Thymus (tissue), 11 donors: ENCODE measurements at regions not wholly inside any gene's neighbourhood (a gene's known extent, or its start where the extent isn't known, plus 50 kb on each side); places are given as distances from the start of the nearest gene placed in this dataset.

ENCODE experiments used
- DNase-seq, 9 donors: peaks; one replicate each; pipeline ENCODE4 v3.0.0-alpha.2; 2013; ENCODE audit warnings: low spot score in 9 of 9, low read depth in 6 of 9, missing footprints in 1 of 9
- H3K27ac ChIP-seq, 2 donors: one replicate each; pipeline ENCODE4 v1.5.1; 2013; ENCODE audit warnings: control low read depth in 1 of 2, low read depth in 1 of 2, low read length in 1 of 2, mild to moderate bottlenecking in 1 of 2, moderate library complexity in 1 of 2
- H3K27me3 ChIP-seq, 2 donors: one replicate each; pipeline ENCODE4 v1.5.1; 2013; ENCODE audit warnings: low read length in 1 of 2; ENCODE audit not compliant: control insufficient read depth in 2 of 2, insufficient read depth in 1 of 2
- H3K36me3 ChIP-seq, 2 donors: one replicate each; pipeline ENCODE4 v1.5.1; 2013; ENCODE audit warnings: low read length in 1 of 2, mild to moderate bottlenecking in 1 of 2, moderate library complexity in 1 of 2; ENCODE audit not compliant: control insufficient read depth in 2 of 2, insufficient read depth in 2 of 2
- H3K4me1 ChIP-seq, 2 donors: one replicate each; pipeline ENCODE4 v1.5.1; 2013; ENCODE audit warnings: low read length in 2 of 2; ENCODE audit not compliant: control insufficient read depth in 2 of 2, insufficient read depth in 2 of 2
- H3K4me3 ChIP-seq, 2 donors: one replicate each; pipeline ENCODE4 v1.5.1; 2013; ENCODE audit warnings: low read length in 2 of 2, control low read depth in 1 of 2, mild to moderate bottlenecking in 1 of 2
- H3K9me3 ChIP-seq, 2 donors: one replicate each; pipeline ENCODE4 v1.5.1; 2013; ENCODE audit warnings: low read length in 1 of 2, mild to moderate bottlenecking in 1 of 2; ENCODE audit not compliant: control insufficient read depth in 2 of 2, insufficient read depth in 1 of 2
- WGBS: extraction: QIAGEN DNeasy Blood & Tissue Kit; methylation state at CpG from one replicate; pipeline ENCODE4 v1.1.7; 2013; 5-methylcytosine and 5-hydroxymethylcytosine counted together
- donor health status: healthy.

- H3K27ac ChIP-seq = no peak overlapping the region
- H3K4me1 ChIP-seq = no peaks in the 10 kb centered on the region
- H3K36me3 ChIP-seq = no peaks in the 10 kb centered on the region
- H3K4me3 ChIP-seq = no peak overlapping the region
- DNase-seq = no peak
- no peaks in the 10 kb centered on the region for H3K27me3 ChIP-seq
- H3K9me3 ChIP-seq = no peaks in the 10 kb centered on the region
- 96% methylated on average over 3 of the region's 3 CpGs for WGBS
These were observed 1288.1 kb upstream of the MAP3K7 start for GRCh38 chr6:91874971-91875370.

- no peak for DNase-seq
- Histone ChIP-seq H3K27ac (no peak overlapping the region), H3K4me1 (no peaks in the 10 kb centered on the region), H3K4me3 (no peak overlapping the region), H3K36me3 (no peaks in the 10 kb centered on the region), H3K9me3 (no peaks in the 10 kb centered on the region), H3K27me3 (no peaks in the 10 kb centered on the region)
- 96% methylated on average over 8 of the region's 8 CpGs for WGBS
These were observed 1281.8 kb upstream of the MAP3K7 start for GRCh38 chr6:91868539-91869202.

DNA sequence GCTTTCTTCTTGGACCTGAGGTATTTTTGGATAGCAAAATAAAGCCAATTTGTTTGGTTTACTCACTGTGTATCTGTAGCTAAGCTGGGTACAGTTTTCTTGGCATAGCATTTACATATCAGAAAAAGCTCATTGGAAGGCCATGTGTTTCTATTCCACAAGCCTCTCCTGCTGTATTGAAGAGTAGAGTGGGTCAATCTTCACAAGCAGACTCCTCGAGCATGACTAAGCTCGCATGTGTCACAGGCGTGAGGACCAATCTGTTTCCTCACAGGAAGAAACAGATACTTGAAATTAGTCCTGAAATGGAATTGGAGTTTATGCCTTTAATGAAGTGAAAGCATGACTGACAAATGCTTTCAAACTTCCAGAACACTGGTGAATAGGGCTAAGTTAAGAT, 1279.0 kb upstream of the MAP3K7 start:
- no peak overlapping the region for H3K4me3 ChIP-seq
- H3K36me3 ChIP-seq = no peaks in the 10 kb centered on the region
- H3K4me1 ChIP-seq = no peaks in the 10 kb centered on the region
- no peaks in the 10 kb centered on the region for H3K9me3 ChIP-seq
- DNase-seq = no peak
- no peaks in the 10 kb centered on the region for H3K27me3 ChIP-seq
- WGBS = 70% methylated on average over 3 of the region's 3 CpGs
- H3K27ac ChIP-seq = no peak overlapping the region

DNA sequence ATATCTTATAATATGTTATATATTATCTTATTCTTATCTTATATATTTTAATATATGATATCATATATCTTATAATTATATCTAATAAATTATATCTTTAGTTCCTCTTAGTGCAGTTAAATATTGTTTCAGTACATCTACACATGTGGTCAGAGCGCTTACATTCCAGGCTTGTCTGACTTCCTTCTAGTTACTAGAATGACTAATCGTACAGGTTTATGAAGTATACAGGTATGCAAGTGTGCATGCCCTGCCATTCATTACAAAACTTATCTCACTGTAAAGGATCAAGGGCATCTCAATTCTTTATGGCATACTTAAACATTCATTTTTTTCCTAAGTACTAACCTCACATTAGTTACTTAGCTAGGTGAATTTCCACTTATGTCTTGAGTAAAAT, 1278.0 kb upstream of the MAP3K7 start:
- Histone ChIP-seq H3K4me1 (no peaks in the 10 kb centered on the region), H3K27ac (no peak overlapping the region), H3K4me3 (no peak overlapping the region), H3K36me3 (no peaks in the 10 kb centered on the region), H3K27me3 (no peaks in the 10 kb centered on the region), H3K9me3 (no peaks in the 10 kb centered on the region)
- 88% methylated on average over 2 of the region's 2 CpGs for WGBS
- no peak for DNase-seq

- no peaks in the 10 kb centered on the region for H3K36me3 ChIP-seq
- H3K4me3 ChIP-seq = no peak overlapping the region
- no peaks in the 10 kb centered on the region for H3K27me3 ChIP-seq
- H3K4me1 ChIP-seq = no peaks in the 10 kb centered on the region
- no peak for DNase-seq
- no peaks in the 10 kb centered on the region for H3K9me3 ChIP-seq
- WGBS = 88% methylated on average over 4 of the region's 4 CpGs
- H3K27ac ChIP-seq = no peak overlapping the region
These were observed 1273.9 kb upstream of the MAP3K7 start for GRCh38 chr6:91860541-91861335.

GRCh38 chr6:91852252-91852651, 1265.4 kb upstream of the MAP3K7 start:
- no peak overlapping the region for H3K4me3 ChIP-seq
- no peak overlapping the region for H3K27ac ChIP-seq
- no peaks in the 10 kb centered on the region for H3K4me1 ChIP-seq
- H3K27me3 ChIP-seq = no peaks in the 10 kb centered on the region
- H3K9me3 ChIP-seq = peaks cover 0 to 3% of the 10 kb centered on the region in 2 donors
- H3K36me3 ChIP-seq = no peaks in the 10 kb centered on the region
- 89% methylated on average over 1 of the region's 1 CpG for WGBS
- DNase-seq = no peak

- 98% methylated on average over 2 of the region's 2 CpGs for WGBS
These were observed 1247.9 kb upstream of the MAP3K7 start for GRCh38 chr6:91834813-91835212.

DNA sequence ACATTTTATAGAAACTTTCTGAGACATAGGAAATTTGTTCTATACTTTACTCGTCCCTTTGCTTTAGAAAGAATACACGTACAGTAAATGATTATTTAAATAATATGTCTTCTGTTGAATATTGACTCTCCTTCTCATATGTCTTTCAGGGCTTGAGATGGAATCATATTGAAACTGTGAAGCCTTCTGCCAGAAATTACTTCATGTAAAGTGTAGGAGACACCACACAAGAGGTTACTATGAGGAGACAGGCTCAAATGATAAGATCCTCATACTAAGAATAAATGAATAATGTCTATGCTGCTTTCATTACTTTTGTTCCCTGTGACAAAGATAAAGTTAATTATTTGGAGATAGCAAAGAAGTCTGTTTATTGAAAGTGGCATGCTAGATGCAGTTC, 1240.3 kb upstream of the MAP3K7 start:
- DNase-seq = no peak
- Histone ChIP-seq H3K4me3 (no peak overlapping the region), H3K36me3 (no peaks in the 10 kb centered on the region), H3K9me3 (no peaks in the 10 kb centered on the region), H3K4me1 (no peaks in the 10 kb centered on the region), H3K27ac (no peak overlapping the region), H3K27me3 (no peaks in the 10 kb centered on the region)
- 94% methylated on average over 2 of the region's 2 CpGs for WGBS

More at GRCh38 chr6:91834813-91835212, 1247.9 kb upstream of the MAP3K7 start:
- H3K9me3 ChIP-seq = no peaks in the 10 kb centered on the region
- no peak overlapping the region for H3K27ac ChIP-seq
- no peaks in the 10 kb centered on the region for H3K27me3 ChIP-seq
- DNase-seq = no peak
- H3K4me3 ChIP-seq = no peak overlapping the region
- no peaks in the 10 kb centered on the region for H3K4me1 ChIP-seq
- H3K36me3 ChIP-seq = no peaks in the 10 kb centered on the region

DNA sequence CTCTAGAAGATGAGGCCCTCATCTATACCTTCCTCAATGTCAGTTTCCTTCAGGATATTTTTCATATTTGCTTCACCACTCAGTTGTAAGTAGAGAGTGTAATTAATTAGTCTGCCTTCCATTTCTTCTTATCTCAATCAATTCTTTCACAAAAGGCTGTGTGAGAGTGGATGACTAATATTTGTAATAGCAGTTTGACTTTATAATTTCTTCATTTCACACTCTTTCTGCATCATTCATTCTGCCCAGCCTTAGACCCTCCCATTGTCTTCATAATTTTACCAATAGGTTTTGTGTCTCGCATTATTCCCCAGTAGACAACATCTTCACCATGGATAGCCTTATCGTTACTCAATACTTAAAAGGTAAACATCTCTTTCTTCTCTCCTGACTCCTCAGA, 1239.3 kb upstream of the MAP3K7 start:
- 97% methylated on average over 2 of the region's 2 CpGs for WGBS
- DNase-seq = no peak
- H3K27me3 ChIP-seq = no peaks in the 10 kb centered on the region
- H3K4me3 ChIP-seq = no peak overlapping the region
- no peaks in the 10 kb centered on the region for H3K9me3 ChIP-seq
- H3K4me1 ChIP-seq = no peaks in the 10 kb centered on the region
- H3K27ac ChIP-seq = no peak overlapping the region
- no peaks in the 10 kb centered on the region for H3K36me3 ChIP-seq
